MM.1S (cell line): ENCODE measurements at regions not wholly inside any gene's neighbourhood (a gene's known extent, or its start where the extent isn't known, plus 50 kb on each side); places are given as distances from the start of the nearest gene placed in this dataset.

Source experiments
- DNase-seq: peaks from one replicate; pipeline ENCODE4 v3.0.0-alpha.2; 2015
- H2AFZ ChIP-seq: fragments of 300-600 bp; sonication (generic); 2 replicates; pipeline ENCODE4 v1.6.0; 2016; ENCODE audit warnings: antibody characterized with exemption, low read length
- H3F3A ChIP-seq: fragments of 300-600 bp; sonication (generic); 2 replicates; pipeline ENCODE4 v1.6.1; 2016; ENCODE audit warnings: mild to moderate bottlenecking, antibody characterized with exemption, low read length, moderate library complexity, mixed read lengths; ENCODE audit not compliant: insufficient read depth
- H3K27ac ChIP-seq: fragments of 300-600 bp; sonication (generic); 2 replicates; pipeline ENCODE4 v1.5.1; 2016; ENCODE audit warnings: mild to moderate bottlenecking, low read length
- H3K27me3 ChIP-seq: fragments of 300-600 bp; sonication (generic); replicated peaks from 2 replicates; pipeline ENCODE4 v1.6.0; 2016; ENCODE audit warnings: low read length; ENCODE audit not compliant: insufficient read depth
- H3K36me3 ChIP-seq: fragments of 300-600 bp; sonication (generic); replicated peaks from 2 replicates; pipeline ENCODE4 v1.6.1; 2016; ENCODE audit warnings: mild to moderate bottlenecking, low read length, mixed read lengths; ENCODE audit not compliant: insufficient read depth
- H3K4me1 ChIP-seq: fragments of 300-600 bp; sonication (generic); 2 replicates; pipeline ENCODE4 v1.6.1; 2016; ENCODE audit warnings: low read length, mixed read lengths
- H3K4me2 ChIP-seq: fragments of 300-600 bp; sonication (generic); 2 replicates; pipeline ENCODE4 v1.6.0; 2016; ENCODE audit warnings: low read depth, low read length
- H3K4me3 ChIP-seq: fragments of 300-600 bp; sonication (generic); 2 replicates; pipeline ENCODE4 v1.5.1; 2016; ENCODE audit warnings: low read length, mixed read lengths
- H3K79me2 ChIP-seq: fragments of 300-600 bp; sonication (generic); 2 replicates; pipeline ENCODE4 v1.6.1; 2016; ENCODE audit warnings: mixed run types, low read length, mixed read lengths
- H3K9ac ChIP-seq: fragments of 300-600 bp; sonication (generic); 2 replicates; pipeline ENCODE4 v1.6.1; 2016; ENCODE audit warnings: low read length, mixed read lengths
- H3K9me2 ChIP-seq: fragments of 300-600 bp; sonication (generic); replicated peaks from 2 replicates; pipeline ENCODE4 v1.6.1; 2016; ENCODE audit warnings: mild to moderate bottlenecking, low read length, mixed read lengths; ENCODE audit not compliant: insufficient read depth
- H3K9me3 ChIP-seq: fragments of 300-600 bp; sonication (generic); replicated peaks from 2 replicates; pipeline ENCODE4 v1.6.1; 2016; ENCODE audit warnings: mild to moderate bottlenecking, low read length, mixed read lengths; ENCODE audit not compliant: insufficient read depth
- H4K20me1 ChIP-seq: fragments of 300-600 bp; sonication (generic); 2 replicates; pipeline ENCODE4 v1.6.1; 2016; ENCODE audit warnings: mild to moderate bottlenecking, low read length, moderate library complexity, mixed read lengths; ENCODE audit not compliant: insufficient read depth
- EZH2 ChIP-seq: fragments of 300-600 bp; sonication (generic); optimal IDR thresholded peaks from 2 replicates; pipeline ENCODE3; 2017; ENCODE audit warnings: low read depth, mild to moderate bottlenecking, antibody characterized with exemption, low read length, mixed read lengths
- EZH2phosphoT487 ChIP-seq: fragments of 300-600 bp; sonication (generic); IDR thresholded peaks from 2 replicates; pipeline ENCODE4 v1.6.1; 2018; ENCODE audit warnings: antibody characterized with exemption, low read length
- TF ChIP-seq, protein P1 (sequence below): fragments of 300-600 bp; sonication (generic); IDR thresholded peaks from 2 replicates; pipeline ENCODE4 v1.5.1; 2016; ENCODE audit warnings: antibody characterized with exemption, low read length, mixed read lengths

DNA sequence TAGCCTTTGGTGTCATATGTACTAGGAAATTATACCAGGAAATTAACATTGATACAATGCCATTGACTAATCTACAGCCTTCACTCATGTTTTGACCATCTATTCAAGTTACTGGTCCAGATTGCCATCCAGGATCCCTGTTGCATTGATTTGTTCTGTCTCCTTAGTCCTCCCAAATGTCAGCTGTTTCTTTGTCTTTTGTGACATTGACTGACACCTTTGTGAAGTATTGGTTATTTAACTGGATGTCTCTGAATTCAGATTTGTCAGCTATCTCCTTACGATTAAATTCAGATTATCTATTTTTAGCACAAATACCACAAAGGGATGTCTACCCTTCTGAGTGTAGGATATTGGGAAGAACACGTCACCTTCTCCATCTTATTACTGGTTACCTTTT, 73.7 kb upstream of the CTNND2 start:
- Histone ChIP-seq H3K9me2 (no peaks in the 10 kb centered on the region), H3K27me3 (no peaks in the 10 kb centered on the region), H4K20me1 (no peaks in the 10 kb centered on the region), H3K36me3 (no peaks in the 10 kb centered on the region), H3K9ac (no peak overlapping the region), H3F3A (no peaks in the 10 kb centered on the region), H3K9me3 (no peaks in the 10 kb centered on the region), H3K4me2 (no peak overlapping the region), H3K4me1 (no peaks in the 10 kb centered on the region), H2AFZ (no peak overlapping the region), H3K79me2 (no peaks in the 10 kb centered on the region), H3K27ac (no peak overlapping the region), H3K4me3 (no peak overlapping the region)
- DNase-seq: no peak
- TF ChIP-seq EZH2 (no peak), EZH2phosphoT487 (no peak)
- TF ChIP-seq, protein P1, sequence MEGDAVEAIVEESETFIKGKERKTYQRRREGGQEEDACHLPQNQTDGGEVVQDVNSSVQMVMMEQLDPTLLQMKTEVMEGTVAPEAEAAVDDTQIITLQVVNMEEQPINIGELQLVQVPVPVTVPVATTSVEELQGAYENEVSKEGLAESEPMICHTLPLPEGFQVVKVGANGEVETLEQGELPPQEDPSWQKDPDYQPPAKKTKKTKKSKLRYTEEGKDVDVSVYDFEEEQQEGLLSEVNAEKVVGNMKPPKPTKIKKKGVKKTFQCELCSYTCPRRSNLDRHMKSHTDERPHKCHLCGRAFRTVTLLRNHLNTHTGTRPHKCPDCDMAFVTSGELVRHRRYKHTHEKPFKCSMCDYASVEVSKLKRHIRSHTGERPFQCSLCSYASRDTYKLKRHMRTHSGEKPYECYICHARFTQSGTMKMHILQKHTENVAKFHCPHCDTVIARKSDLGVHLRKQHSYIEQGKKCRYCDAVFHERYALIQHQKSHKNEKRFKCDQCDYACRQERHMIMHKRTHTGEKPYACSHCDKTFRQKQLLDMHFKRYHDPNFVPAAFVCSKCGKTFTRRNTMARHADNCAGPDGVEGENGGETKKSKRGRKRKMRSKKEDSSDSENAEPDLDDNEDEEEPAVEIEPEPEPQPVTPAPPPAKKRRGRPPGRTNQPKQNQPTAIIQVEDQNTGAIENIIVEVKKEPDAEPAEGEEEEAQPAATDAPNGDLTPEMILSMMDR: no peak

DNA sequence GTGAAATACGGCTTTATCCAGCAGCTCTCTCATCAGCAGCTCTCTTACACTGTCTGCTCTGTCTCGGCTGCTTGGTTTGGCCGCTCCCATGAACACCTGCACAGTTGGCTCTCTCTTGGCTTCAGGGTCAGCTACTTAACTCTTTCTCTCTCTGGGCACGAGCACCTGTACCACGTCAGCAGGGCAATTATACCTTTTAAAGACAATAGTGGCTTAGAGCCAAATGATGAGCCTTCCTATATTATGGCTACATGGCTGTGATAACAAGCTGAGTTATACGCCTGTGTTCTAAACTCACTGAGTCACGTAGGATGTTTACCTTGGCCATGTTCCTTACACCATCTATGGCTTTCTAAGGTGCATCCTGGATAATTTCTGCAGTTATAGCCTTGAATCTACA, 69.2 kb upstream of the CTNND2 start:
- Histone ChIP-seq H3K36me3 (no peaks in the 10 kb centered on the region), H3K27me3 (no peaks in the 10 kb centered on the region), H3K4me3 (no peak overlapping the region), H3K4me1 (no peaks in the 10 kb centered on the region), H3K4me2 (no peak overlapping the region), H3K79me2 (no peaks in the 10 kb centered on the region), H3K27ac (no peak overlapping the region), H3K9me2 (no peaks in the 10 kb centered on the region), H3K9me3 (no peaks in the 10 kb centered on the region), H4K20me1 (no peaks in the 10 kb centered on the region), H3K9ac (no peak overlapping the region), H2AFZ (no peak overlapping the region), H3F3A (no peaks in the 10 kb centered on the region)
- no peak for DNase-seq
- TF ChIP-seq EZH2phosphoT487: no peak
- TF ChIP-seq, protein P1: no peak
- no peak for TF ChIP-seq EZH2

DNA sequence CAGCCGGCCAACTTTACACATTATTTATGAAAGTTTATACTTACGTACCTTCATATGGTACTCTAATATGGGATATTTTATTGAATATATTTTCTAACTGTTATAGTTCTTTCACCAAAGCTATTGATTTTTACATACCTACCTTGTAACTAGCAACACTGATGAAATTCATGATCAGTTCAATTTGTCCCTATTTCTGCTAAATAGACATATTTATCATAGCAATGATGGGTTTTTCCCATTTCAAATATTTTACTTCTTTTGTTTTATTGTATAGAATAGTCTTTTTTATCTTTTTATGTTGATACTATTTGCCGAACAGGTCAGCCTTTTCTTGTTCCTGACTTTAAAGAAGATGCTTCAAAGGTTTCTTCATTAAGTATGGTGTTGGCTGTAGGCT, 59.0 kb upstream of the CTNND2 start:
- DNase-seq: no peak

More for the DNA sequence above, 59.0 kb upstream of the CTNND2 start:
- H3K36me3 ChIP-seq: no peaks in the 10 kb centered on the region
- no peak overlapping the region for H3K4me3 ChIP-seq
- H4K20me1 ChIP-seq: no peaks in the 10 kb centered on the region
- H3K4me2 ChIP-seq: no peak overlapping the region
- no peaks in the 10 kb centered on the region for H3F3A ChIP-seq
- H3K9me3 ChIP-seq: no peaks in the 10 kb centered on the region
- no peaks in the 10 kb centered on the region for H3K79me2 ChIP-seq
- no peak overlapping the region for H3K27ac ChIP-seq
- H3K9me2 ChIP-seq: no peaks in the 10 kb centered on the region
- H3K4me1 ChIP-seq: no peaks in the 10 kb centered on the region
- TF ChIP-seq EZH2phosphoT487 (no peak), EZH2 (no peak)
- TF ChIP-seq, protein P1: no peak
- H3K27me3 ChIP-seq: no peaks in the 10 kb centered on the region
- no peak overlapping the region for H2AFZ ChIP-seq
- no peak overlapping the region for H3K9ac ChIP-seq
